H1 (cell line): ENCODE measurements at regions not wholly inside any gene's neighbourhood (a gene's known extent, or its start where the extent isn't known, plus 50 kb on each side); places are given as distances from the start of the nearest gene placed in this dataset.
"Not testable (repeated sequence)": the region's sequence is repeated elsewhere in the genome, so short reads cannot be mapped to it uniquely, and the experiment has no call there.

ENCODE experiments used
- CHD2 ChIP-seq: IDR thresholded peaks from 2 replicates; pipeline ENCODE4 v1.6.1; 2012; ENCODE audit warnings: low read length, improper control_type of control experiment
- GABPA ChIP-seq: IDR thresholded peaks from 2 replicates; pipeline ENCODE4 v1.6.1; 2011; ENCODE audit warnings: mild to moderate bottlenecking, low read length, moderate library complexity, borderline replicate concordance; ENCODE audit not compliant: insufficient read depth
- JUN ChIP-seq: IDR thresholded peaks from 2 replicates; pipeline ENCODE4 v1.6.1; 2011; ENCODE audit warnings: low read depth, mild to moderate bottlenecking, improper control_type of control experiment, low read length
- MAFK ChIP-seq: IDR thresholded peaks from 2 replicates; pipeline ENCODE4 v1.6.1; 2012; ENCODE audit warnings: low read depth, mild to moderate bottlenecking, improper control_type of control experiment, low read length
- PHF8 ChIP-seq: fragments of 200-600 bp; sonication (generic); conservative IDR thresholded peaks from 2 replicates; pipeline ENCODE4 v1.7.1; 2012; ENCODE audit warnings: low read depth, mild to moderate bottlenecking, inconsistent platforms, low read length, moderate library complexity
- POLR2A ChIP-seq, 2 experiments: IDR thresholded peaks; 1 replicate in 1 of 2; 2 replicates in 1 of 2; pipeline ENCODE4 v1.6.1; 2011; ENCODE audit warnings: low read depth in 2 of 2, low read length in 2 of 2, mild to moderate bottlenecking in 2 of 2; ENCODE audit errors: control extremely low read depth in 1 of 2
- SP1 ChIP-seq: IDR thresholded peaks from 2 replicates; pipeline ENCODE4 v1.6.1; 2011; ENCODE audit warnings: low read depth, low read length
- SP2 ChIP-seq: IDR thresholded peaks from 2 replicates; pipeline ENCODE4 v1.6.1; 2012; ENCODE audit warnings: mild to moderate bottlenecking, low read length, inconsistent platforms
- TAF1 ChIP-seq: IDR thresholded peaks from 2 replicates; pipeline ENCODE4 v1.6.1; 2011; ENCODE audit warnings: mild to moderate bottlenecking, low read depth, low read length
- TCF12 ChIP-seq: IDR thresholded peaks from 2 replicates; pipeline ENCODE4 v1.6.1; 2011; ENCODE audit warnings: low read depth, mild to moderate bottlenecking, low read length
- TF ChIP-seq, protein P1 (sequence below), 3 experiments: IDR thresholded peaks; 1 replicate in 2 of 3; 2 replicates in 1 of 3; pipeline versions ENCODE4 v1.5.1 to v1.6.1; 2011; ENCODE audit warnings: low read length in 3 of 3, mild to moderate bottlenecking in 3 of 3, inconsistent platforms in 2 of 3, low read depth in 1 of 3, moderate library complexity in 1 of 3; ENCODE audit not compliant: insufficient read depth in 1 of 3; ENCODE audit errors: control extremely low read depth in 1 of 3
- TF ChIP-seq, protein P2 (sequence below): IDR thresholded peaks from 2 replicates; pipeline ENCODE4 v1.6.1; 2011; ENCODE audit warnings: low read depth, mild to moderate bottlenecking, low read length; ENCODE audit not compliant: insufficient read depth

DNA sequence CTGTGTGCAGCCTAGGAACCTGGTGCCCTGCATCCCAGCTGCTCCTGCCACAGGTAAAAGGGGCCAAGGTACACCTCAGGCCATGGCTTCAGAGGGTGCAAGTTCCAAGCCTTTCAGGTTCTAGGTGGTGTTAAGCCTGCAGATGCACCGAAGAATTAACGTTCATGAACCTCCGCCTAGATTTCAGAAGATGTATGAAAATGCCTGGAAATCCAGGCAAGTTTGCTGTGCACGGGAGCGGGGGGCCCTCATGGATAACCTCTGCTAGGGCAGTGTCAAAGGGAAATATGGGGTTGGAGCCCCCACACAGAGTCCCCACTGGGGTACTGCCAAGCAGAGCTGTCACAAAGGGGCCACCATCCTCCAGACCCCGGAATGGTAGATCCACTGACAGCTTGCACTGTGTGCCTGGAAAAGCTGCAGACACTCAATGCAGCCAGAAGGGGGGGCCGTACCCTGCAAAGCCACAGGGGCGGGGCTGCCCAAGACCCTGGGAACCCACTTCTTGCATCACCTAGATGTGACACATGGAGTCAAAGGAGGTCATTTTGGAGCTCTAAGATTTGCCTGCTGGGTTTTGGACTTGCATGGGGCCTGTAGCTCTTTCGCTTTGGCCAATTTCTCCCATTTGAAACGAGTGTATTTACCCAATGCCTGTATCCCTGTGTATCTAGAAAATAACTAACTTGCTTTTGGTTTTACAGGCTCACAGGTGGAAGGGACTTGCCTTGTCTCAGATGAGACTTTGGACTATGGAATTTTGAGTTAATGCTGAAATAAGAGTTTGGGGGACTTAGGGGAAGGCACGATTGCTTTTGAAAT lies 145.2 kb upstream of the C1QTNF3 start:
- TF ChIP-seq PHF8; MAFK; CHD2; JUN; SP2; GABPA; TCF12; SP1; POLR2A (IDR thresholded peaks at IDR 0.05; ENCODE audit: control extremely low read depth in 1 of 2, low read depth in 2 of 2, low read length in 2 of 2); TAF1: not testable (repeated sequence)
- TF ChIP-seq, protein P1, sequence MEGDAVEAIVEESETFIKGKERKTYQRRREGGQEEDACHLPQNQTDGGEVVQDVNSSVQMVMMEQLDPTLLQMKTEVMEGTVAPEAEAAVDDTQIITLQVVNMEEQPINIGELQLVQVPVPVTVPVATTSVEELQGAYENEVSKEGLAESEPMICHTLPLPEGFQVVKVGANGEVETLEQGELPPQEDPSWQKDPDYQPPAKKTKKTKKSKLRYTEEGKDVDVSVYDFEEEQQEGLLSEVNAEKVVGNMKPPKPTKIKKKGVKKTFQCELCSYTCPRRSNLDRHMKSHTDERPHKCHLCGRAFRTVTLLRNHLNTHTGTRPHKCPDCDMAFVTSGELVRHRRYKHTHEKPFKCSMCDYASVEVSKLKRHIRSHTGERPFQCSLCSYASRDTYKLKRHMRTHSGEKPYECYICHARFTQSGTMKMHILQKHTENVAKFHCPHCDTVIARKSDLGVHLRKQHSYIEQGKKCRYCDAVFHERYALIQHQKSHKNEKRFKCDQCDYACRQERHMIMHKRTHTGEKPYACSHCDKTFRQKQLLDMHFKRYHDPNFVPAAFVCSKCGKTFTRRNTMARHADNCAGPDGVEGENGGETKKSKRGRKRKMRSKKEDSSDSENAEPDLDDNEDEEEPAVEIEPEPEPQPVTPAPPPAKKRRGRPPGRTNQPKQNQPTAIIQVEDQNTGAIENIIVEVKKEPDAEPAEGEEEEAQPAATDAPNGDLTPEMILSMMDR (IDR thresholded peaks at IDR 0.05; ENCODE audit: control extremely low read depth in 1 of 3, insufficient read depth in 1 of 3, low read depth in 1 of 3, low read length in 3 of 3): peak in 2 of 3 experiments; percentile 50 to 51; a peak in 3 of 4 replicates
- TF ChIP-seq, protein P2, sequence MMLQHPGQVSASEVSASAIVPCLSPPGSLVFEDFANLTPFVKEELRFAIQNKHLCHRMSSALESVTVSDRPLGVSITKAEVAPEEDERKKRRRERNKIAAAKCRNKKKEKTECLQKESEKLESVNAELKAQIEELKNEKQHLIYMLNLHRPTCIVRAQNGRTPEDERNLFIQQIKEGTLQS: 0 out of 2 replicates have a peak, but pooled peaks have one; percentile 38
